ENCODE measurements at regions not wholly inside any gene's neighbourhood (a gene's known extent, or its start where the extent isn't known, plus 50 kb on each side); places are given as distances from the start of the nearest gene placed in this dataset.

- H3K4me2 ChIP-seq (ENCODE audit: low read length), result no peak overlapping the region
- H3K9me3 Mint-ChIP-seq (ENCODE audit: unreplicated experiment), result peaks cover 2% of the 10 kb centered on the region
- no peak overlapping the region for H3K4me3 Mint-ChIP-seq (ENCODE audit: unreplicated experiment)
- H3K27me3 ChIP-seq (ENCODE audit: insufficient read depth, low read length), result no peaks in the 10 kb centered on the region
- peaks cover 6% of the 10 kb centered on the region for H3K36me3 Mint-ChIP-seq (ENCODE audit: low read depth, unreplicated experiment)
- H3K27me3 Mint-ChIP-seq (ENCODE audit: low read depth, unreplicated experiment), result no peaks in the 10 kb centered on the region
- no peaks in the 10 kb centered on the region for H3K4me1 ChIP-seq (ENCODE audit: insufficient read depth, low read length)
- H3K9ac ChIP-seq (ENCODE audit: low read length), result no peak overlapping the region
- no peak for DNase-seq (ENCODE audit: low read depth)
- no peak overlapping the region for H2AFZ ChIP-seq (ENCODE audit: low read depth, low read length)
- H3K36me3 ChIP-seq (ENCODE audit: insufficient read depth, low read length), result no peaks in the 10 kb centered on the region
- no peak overlapping the region for H3K4me3 ChIP-seq (ENCODE audit: insufficient read depth, low read depth, low read length)
- H3K4me1 Mint-ChIP-seq (ENCODE audit: low read depth, unreplicated experiment), result peaks cover 14% of the 10 kb centered on the region
- TF ChIP-seq EZH2 (IDR thresholded peaks at IDR 0.05; ENCODE audit: insufficient read depth, low read length) (no peak), CTCF (IDR thresholded peaks at IDR 0.05; ENCODE audit: insufficient read depth, low read depth, low read length) (no peak)
- no peak for FAIRE-seq
- no peaks in the 10 kb centered on the region for H3K9me3 ChIP-seq (ENCODE audit: insufficient read depth, low read depth, low read length)
- peaks cover 17% of the 10 kb centered on the region for H4K20me1 ChIP-seq (ENCODE audit: insufficient read depth, low read length)
- H3K79me2 ChIP-seq (ENCODE audit: insufficient read depth, low read length), result peaks cover 68% of the 10 kb centered on the region
- H3K27ac ChIP-seq (ENCODE audit: low read depth, low read length), result no peak overlapping the region
- H3K27ac Mint-ChIP-seq (ENCODE audit: unreplicated experiment), result no peak overlapping the region
Observed at GRCh38 chr14:89609500-89610100, 192.6 kb upstream of the FOXN3 start.

GRCh38 chr14:89607453-89607852 is 190.4 kb upstream of the FOXN3 start:
- Histone ChIP-seq H3K4me3 (ENCODE audit: insufficient read depth, low read depth, low read length) (no peak overlapping the region), H3K27ac (ENCODE audit: low read depth, low read length) (no peak overlapping the region), H3K4me2 (ENCODE audit: low read length) (no peak overlapping the region), H4K20me1 (ENCODE audit: insufficient read depth, low read length) (peaks cover 12% of the 10 kb centered on the region), H3K36me3 (ENCODE audit: insufficient read depth, low read length) (no peaks in the 10 kb centered on the region), H2AFZ (ENCODE audit: low read depth, low read length) (no peak overlapping the region), H3K9ac (ENCODE audit: low read length) (no peak overlapping the region), H3K79me2 (ENCODE audit: insufficient read depth, low read length) (peaks cover 58% of the 10 kb centered on the region), H3K4me1 (ENCODE audit: insufficient read depth, low read length) (no peaks in the 10 kb centered on the region), H3K27me3 (ENCODE audit: insufficient read depth, low read length) (no peaks in the 10 kb centered on the region), H3K9me3 (ENCODE audit: insufficient read depth, low read depth, low read length) (no peaks in the 10 kb centered on the region)
- Mint-ChIP-seq H3K4me3 (ENCODE audit: unreplicated experiment) (no peak overlapping the region), H3K27ac (ENCODE audit: unreplicated experiment) (no peak overlapping the region), H3K36me3 (ENCODE audit: low read depth, unreplicated experiment) (peaks cover 7% of the 10 kb centered on the region), H3K27me3 (ENCODE audit: low read depth, unreplicated experiment) (no peaks in the 10 kb centered on the region), H3K4me1 (ENCODE audit: low read depth, unreplicated experiment) (no peaks in the 10 kb centered on the region), H3K9me3 (ENCODE audit: unreplicated experiment) (peaks cover 2% of the 10 kb centered on the region)
- TF ChIP-seq CTCF (IDR thresholded peaks at IDR 0.05; ENCODE audit: insufficient read depth, low read depth, low read length) (no peak), EZH2 (IDR thresholded peaks at IDR 0.05; ENCODE audit: insufficient read depth, low read length) (no peak)
- DNase-seq (ENCODE audit: low read depth), result peak; percentile 35
- no peak for FAIRE-seq

- H3K27ac Mint-ChIP-seq (ENCODE audit: unreplicated experiment), result no peak overlapping the region
- no peak overlapping the region for H2AFZ ChIP-seq (ENCODE audit: low read depth, low read length)
- peaks cover 7% of the 10 kb centered on the region for H3K36me3 Mint-ChIP-seq (ENCODE audit: low read depth, unreplicated experiment)
- no peaks in the 10 kb centered on the region for H3K27me3 Mint-ChIP-seq (ENCODE audit: low read depth, unreplicated experiment)
- H3K27me3 ChIP-seq (ENCODE audit: insufficient read depth, low read length), result no peaks in the 10 kb centered on the region
- H3K79me2 ChIP-seq (ENCODE audit: insufficient read depth, low read length), result peaks cover 66% of the 10 kb centered on the region
- peaks cover 11% of the 10 kb centered on the region for H3K9me3 Mint-ChIP-seq (ENCODE audit: unreplicated experiment)
- peaks cover 4% of the 10 kb centered on the region for H4K20me1 ChIP-seq (ENCODE audit: insufficient read depth, low read length)
- H3K36me3 ChIP-seq (ENCODE audit: insufficient read depth, low read length), result no peaks in the 10 kb centered on the region
- H3K9ac ChIP-seq (ENCODE audit: low read length), result no peak overlapping the region
- H3K4me1 Mint-ChIP-seq (ENCODE audit: low read depth, unreplicated experiment), result peaks cover 6% of the 10 kb centered on the region
- H3K4me1 ChIP-seq (ENCODE audit: insufficient read depth, low read length), result no peaks in the 10 kb centered on the region
- no peak for TF ChIP-seq CTCF (IDR thresholded peaks at IDR 0.05; ENCODE audit: insufficient read depth, low read depth, low read length)
- TF ChIP-seq EZH2 (IDR thresholded peaks at IDR 0.05; ENCODE audit: insufficient read depth, low read length), result no peak
- H3K27ac ChIP-seq (ENCODE audit: low read depth, low read length), result no peak overlapping the region
- no peaks in the 10 kb centered on the region for H3K9me3 ChIP-seq (ENCODE audit: insufficient read depth, low read depth, low read length)
- DNase-seq (ENCODE audit: low read depth), result no peak
- FAIRE-seq, result no peak
- no peak overlapping the region for H3K4me3 Mint-ChIP-seq (ENCODE audit: unreplicated experiment)
- no peak overlapping the region for H3K4me2 ChIP-seq (ENCODE audit: low read length)
- no peak overlapping the region for H3K4me3 ChIP-seq (ENCODE audit: insufficient read depth, low read depth, low read length)
Observed at GRCh38 chr14:89603938-89604480, 187.0 kb upstream of the FOXN3 start.
